ENCODE measurements at regions not wholly inside any gene's neighbourhood (a gene's known extent, or its start where the extent isn't known, plus 50 kb on each side); places are given as distances from the start of the nearest gene placed in this dataset.

- no peaks in the 10 kb centered on the region for H3K36me3 ChIP-seq (ENCODE audit: control insufficient read depth, insufficient read depth, low read length)
- POLR2A ChIA-PET = no interaction called here
- DNase-seq (ENCODE audit: low read depth) = peak; percentile 39
- no peak for TF ChIP-seq CTCF (IDR thresholded peaks at IDR 0.05; ENCODE audit: insufficient read depth, low read depth, low read length)
- no peak overlapping the region for H3K4me3 ChIP-seq (ENCODE audit: low read depth, low read length)
- H3K27me3 ChIP-seq (ENCODE audit: control insufficient read depth, insufficient read depth, low read length) = no peaks in the 10 kb centered on the region
- CTCF ChIA-PET = no interaction called here
Observed at GRCh38 chrX:34866646-34867045, 76.0 kb upstream of the FAM47B start.

GRCh38 chrX:34868633-34869032, 74.0 kb upstream of the FAM47B start:
- CTCF ChIA-PET = no interaction called here
- TF ChIP-seq CTCF (IDR thresholded peaks at IDR 0.05; ENCODE audit: insufficient read depth, low read depth, low read length) = no peak

GRCh38 chrX:34873500-34874225, 68.9 kb upstream of the FAM47B start:
- no peak for DNase-seq (ENCODE audit: low read depth)
- H3K27me3 ChIP-seq (ENCODE audit: control insufficient read depth, insufficient read depth, low read length) = no peaks in the 10 kb centered on the region
- no peak for TF ChIP-seq CTCF (IDR thresholded peaks at IDR 0.05; ENCODE audit: insufficient read depth, low read depth, low read length)
- ChIA-PET POLR2A (no interaction called here), CTCF (interaction anchor here (0.6 kb wide), 1 partner anchor 276 kb away, joined by 3 read pairs; no protein-coding TSS in a partner anchor)
- H3K36me3 ChIP-seq (ENCODE audit: control insufficient read depth, insufficient read depth, low read length) = no peaks in the 10 kb centered on the region
- no peak overlapping the region for H3K4me3 ChIP-seq (ENCODE audit: low read depth, low read length)

More at GRCh38 chrX:34868633-34869032, 74.0 kb upstream of the FAM47B start:
- DNase-seq (ENCODE audit: low read depth) = no peak
- no peak overlapping the region for H3K4me3 ChIP-seq (ENCODE audit: low read depth, low read length)
- no peaks in the 10 kb centered on the region for H3K36me3 ChIP-seq (ENCODE audit: control insufficient read depth, insufficient read depth, low read length)
- no peaks in the 10 kb centered on the region for H3K27me3 ChIP-seq (ENCODE audit: control insufficient read depth, insufficient read depth, low read length)
- POLR2A ChIA-PET = no interaction called here

GRCh38 chrX:34874763-34875162, 67.8 kb upstream of the FAM47B start:
- TF ChIP-seq CTCF (IDR thresholded peaks at IDR 0.05; ENCODE audit: insufficient read depth, low read depth, low read length) = no peak
- POLR2A ChIA-PET = no interaction called here
- no peaks in the 10 kb centered on the region for H3K36me3 ChIP-seq (ENCODE audit: control insufficient read depth, insufficient read depth, low read length)
- CTCF ChIA-PET = no interaction called here
- H3K27me3 ChIP-seq (ENCODE audit: control insufficient read depth, insufficient read depth, low read length) = no peaks in the 10 kb centered on the region
- no peak for DNase-seq (ENCODE audit: low read depth)
- no peak overlapping the region for H3K4me3 ChIP-seq (ENCODE audit: low read depth, low read length)

- no peak for TF ChIP-seq CTCF (IDR thresholded peaks at IDR 0.05; ENCODE audit: insufficient read depth, low read depth, low read length)
- no peak for DNase-seq (ENCODE audit: low read depth)
- CTCF ChIA-PET = no interaction called here
- H3K36me3 ChIP-seq (ENCODE audit: control insufficient read depth, insufficient read depth, low read length) = no peaks in the 10 kb centered on the region
- H3K27me3 ChIP-seq (ENCODE audit: control insufficient read depth, insufficient read depth, low read length) = no peaks in the 10 kb centered on the region
- no peak overlapping the region for H3K4me3 ChIP-seq (ENCODE audit: low read depth, low read length)
- POLR2A ChIA-PET = no interaction called here
Observed at GRCh38 chrX:34875204-34875603, 67.4 kb upstream of the FAM47B start.
